Stimulated activated CD8-positive, alpha-beta memory T cell treated with anti-CD3 and anti-CD28 coated beads, Interleukin-2, amount 100 ng/mL, for 48 hours (primary cell): ENCODE measurements at regions not wholly inside any gene's neighbourhood (a gene's known extent, or its start where the extent isn't known, plus 50 kb on each side); places are given as distances from the start of the nearest gene placed in this dataset.

Experiments used
- DNase-seq, 2 donors: peaks; one replicate each; pipeline ENCODE4 v3.0.0-alpha.2; 2020; ENCODE audit warnings: low read depth in 2 of 2

GRCh38 chr15:58235961-58236360 lies 97.8 kb downstream of the AQP9 start:
- no peak for DNase-seq

- no peak for DNase-seq
These were observed 102.2 kb downstream of the AQP9 start for GRCh38 chr15:58240191-58240932.

GRCh38 chr15:58241872-58242271 lies 103.7 kb downstream of the AQP9 start:
- no peak for DNase-seq

GRCh38 chr15:58243070-58243469 lies 104.9 kb downstream of the AQP9 start:
- no peak for DNase-seq

GRCh38 chr15:58244536-58244935 lies 106.4 kb downstream of the AQP9 start:
- no peak for DNase-seq

GRCh38 chr15:58246041-58246440 lies 107.9 kb downstream of the AQP9 start:
- DNase-seq = no peak

GRCh38 chr15:58247855-58248842 lies 110.0 kb downstream of the AQP9 start:
- no peak for DNase-seq

GRCh38 chr15:58249646-58250312 lies 111.6 kb downstream of the AQP9 start:
- DNase-seq = no peak

GRCh38 chr15:58252586-58253323 lies 114.6 kb downstream of the AQP9 start:
- DNase-seq = no peak

- DNase-seq = no peak
These were observed 119.7 kb downstream of the AQP9 start for GRCh38 chr15:58257776-58258325.

GRCh38 chr15:58258501-58259292 lies 120.5 kb downstream of the AQP9 start:
- no peak for DNase-seq

- DNase-seq = no peak
These were observed 122.1 kb downstream of the AQP9 start for GRCh38 chr15:58260205-58260724.

- no peak for DNase-seq
These were observed 122.6 kb downstream of the AQP9 start for GRCh38 chr15:58260725-58261267.

- DNase-seq = no peak
These were observed 123.2 kb downstream of the AQP9 start for GRCh38 chr15:58261368-58261767.

GRCh38 chr15:58264053-58264971 lies 126.1 kb downstream of the AQP9 start:
- DNase-seq = no peak

- no peak for DNase-seq
These were observed 128.9 kb downstream of the AQP9 start for GRCh38 chr15:58267051-58267450.

GRCh38 chr15:58268746-58269267 lies 130.6 kb downstream of the AQP9 start:
- no peak for DNase-seq
